Activated naive CD8-positive, alpha-beta T cell treated with anti-CD3 and anti-CD28 coated beads, Interleukin-2, amount 50 U/mL, for 24 hours (primary cell): ENCODE measurements at regions not wholly inside any gene's neighbourhood (a gene's known extent, or its start where the extent isn't known, plus 50 kb on each side); places are given as distances from the start of the nearest gene placed in this dataset.

Experiments used
- ATAC-seq: fragments of 150-1000 bp; cut with Tn5 transposase; one replicate; pipeline ENCODE4 v1.10.0; 2021
- DNase-seq: peaks from one replicate; pipeline ENCODE4 v3.0.0; 2021
- H3K27ac Mint-ChIP-seq: one replicate; pipeline ENCODE4 v1.8.0; 2021; ENCODE audit warnings: mild to moderate bottlenecking, mixed read lengths
- H3K27me3 Mint-ChIP-seq: one replicate; pipeline ENCODE4 v1.8.0; 2021; ENCODE audit warnings: mixed read lengths
- H3K36me3 Mint-ChIP-seq: one replicate; pipeline ENCODE4 v1.8.0; 2021; ENCODE audit warnings: low read depth, mixed read lengths
- H3K4me1 Mint-ChIP-seq: one replicate; pipeline ENCODE4 v1.8.0; 2021; ENCODE audit warnings: mixed read lengths
- H3K4me3 Mint-ChIP-seq: one replicate; pipeline ENCODE4 v1.8.0; 2021; ENCODE audit warnings: mild to moderate bottlenecking, moderate library complexity, mixed read lengths
- H3K9me3 Mint-ChIP-seq: one replicate; pipeline ENCODE4 v1.8.0; 2021; ENCODE audit warnings: mixed read lengths

GRCh38 chr1:195580988-195581387 is 1027.3 kb downstream of the KCNT2 start:
- Mint-ChIP-seq H3K4me1 (no peaks in the 10 kb centered on the region), H3K27ac (no peak overlapping the region), H3K27me3 (no peaks in the 10 kb centered on the region), H3K9me3 (peaks cover 6% of the 10 kb centered on the region), H3K4me3 (no peak overlapping the region), H3K36me3 (no peaks in the 10 kb centered on the region)
- DNase-seq (no peak), ATAC-seq (no peak)

GRCh38 chr1:195577748-195578147 is 1030.5 kb downstream of the KCNT2 start:
- DNase-seq = no peak
- Mint-ChIP-seq H3K27me3 (no peaks in the 10 kb centered on the region), H3K4me3 (no peak overlapping the region), H3K36me3 (no peaks in the 10 kb centered on the region), H3K27ac (no peak overlapping the region), H3K4me1 (no peaks in the 10 kb centered on the region), H3K9me3 (no peaks in the 10 kb centered on the region)
- no peak for ATAC-seq

- peaks cover 4% of the 10 kb centered on the region for H3K9me3 Mint-ChIP-seq
- no peaks in the 10 kb centered on the region for H3K27me3 Mint-ChIP-seq
- DNase-seq = no peak
- no peak for ATAC-seq
- no peaks in the 10 kb centered on the region for H3K36me3 Mint-ChIP-seq
- H3K27ac Mint-ChIP-seq = no peak overlapping the region
- H3K4me3 Mint-ChIP-seq = no peak overlapping the region
- no peaks in the 10 kb centered on the region for H3K4me1 Mint-ChIP-seq
Observed at GRCh38 chr1:195576641-195577040, 1031.6 kb downstream of the KCNT2 start.

GRCh38 chr1:195574511-195574910 is 1033.7 kb downstream of the KCNT2 start:
- no peak for ATAC-seq
- Mint-ChIP-seq H3K36me3 (no peaks in the 10 kb centered on the region), H3K4me3 (no peak overlapping the region)

GRCh38 chr1:195569934-195570333 is 1038.3 kb downstream of the KCNT2 start:
- Mint-ChIP-seq H3K27ac (no peak overlapping the region), H3K36me3 (no peaks in the 10 kb centered on the region), H3K4me3 (no peak overlapping the region), H3K9me3 (peaks cover 4% of the 10 kb centered on the region), H3K27me3 (no peaks in the 10 kb centered on the region), H3K4me1 (no peaks in the 10 kb centered on the region)
- DNase-seq (no peak), ATAC-seq (no peak)

More at GRCh38 chr1:195574511-195574910, 1033.7 kb downstream of the KCNT2 start:
- Mint-ChIP-seq H3K27me3 (no peaks in the 10 kb centered on the region), H3K27ac (no peak overlapping the region), H3K4me1 (no peaks in the 10 kb centered on the region), H3K9me3 (peaks cover 4% of the 10 kb centered on the region)
- DNase-seq = no peak

- no peak overlapping the region for H3K4me3 Mint-ChIP-seq
- H3K27ac Mint-ChIP-seq = no peak overlapping the region
- H3K4me1 Mint-ChIP-seq = no peaks in the 10 kb centered on the region
- no peaks in the 10 kb centered on the region for H3K36me3 Mint-ChIP-seq
- no peaks in the 10 kb centered on the region for H3K27me3 Mint-ChIP-seq
- ATAC-seq (no peak), DNase-seq (no peak)
- H3K9me3 Mint-ChIP-seq = peaks cover 4% of the 10 kb centered on the region
Observed at GRCh38 chr1:195568389-195568788, 1039.9 kb downstream of the KCNT2 start.

- H3K9me3 Mint-ChIP-seq = peaks cover 5% of the 10 kb centered on the region
- no peak overlapping the region for H3K27ac Mint-ChIP-seq
- no peak overlapping the region for H3K4me3 Mint-ChIP-seq
- no peaks in the 10 kb centered on the region for H3K4me1 Mint-ChIP-seq
- no peaks in the 10 kb centered on the region for H3K27me3 Mint-ChIP-seq
- H3K36me3 Mint-ChIP-seq = no peaks in the 10 kb centered on the region
- DNase-seq (no peak), ATAC-seq (no peak)
Observed at GRCh38 chr1:195562074-195562473, 1046.2 kb downstream of the KCNT2 start.

- no peaks in the 10 kb centered on the region for H3K4me1 Mint-ChIP-seq
- no peak overlapping the region for H3K4me3 Mint-ChIP-seq
- H3K9me3 Mint-ChIP-seq = no peaks in the 10 kb centered on the region
- H3K36me3 Mint-ChIP-seq = no peaks in the 10 kb centered on the region
- no peak overlapping the region for H3K27ac Mint-ChIP-seq
- no peaks in the 10 kb centered on the region for H3K27me3 Mint-ChIP-seq
- ATAC-seq (no peak), DNase-seq (no peak)
Observed at GRCh38 chr1:195550071-195550862, 1058.0 kb downstream of the KCNT2 start.

- Mint-ChIP-seq H3K9me3 (peaks cover 5% of the 10 kb centered on the region), H3K36me3 (no peaks in the 10 kb centered on the region), H3K4me1 (no peaks in the 10 kb centered on the region), H3K27me3 (no peaks in the 10 kb centered on the region), H3K4me3 (no peak overlapping the region), H3K27ac (no peak overlapping the region)
- ATAC-seq (no peak), DNase-seq (no peak)
Observed at GRCh38 chr1:195530961-195531360, 1077.3 kb downstream of the KCNT2 start.

GRCh38 chr1:195529881-195530280 is 1078.4 kb downstream of the KCNT2 start:
- H3K27me3 Mint-ChIP-seq = no peaks in the 10 kb centered on the region
- no peaks in the 10 kb centered on the region for H3K4me1 Mint-ChIP-seq
- DNase-seq (no peak), ATAC-seq (no peak)
- no peak overlapping the region for H3K27ac Mint-ChIP-seq
- H3K9me3 Mint-ChIP-seq = peaks cover 5% of the 10 kb centered on the region
- H3K36me3 Mint-ChIP-seq = no peaks in the 10 kb centered on the region
- H3K4me3 Mint-ChIP-seq = no peak overlapping the region

GRCh38 chr1:195520757-195521156 is 1087.5 kb downstream of the KCNT2 start:
- no peak for ATAC-seq
- H3K36me3 Mint-ChIP-seq = no peaks in the 10 kb centered on the region
- no peak overlapping the region for H3K27ac Mint-ChIP-seq
- no peak for DNase-seq
- no peaks in the 10 kb centered on the region for H3K27me3 Mint-ChIP-seq
- H3K9me3 Mint-ChIP-seq = no peaks in the 10 kb centered on the region
- no peaks in the 10 kb centered on the region for H3K4me1 Mint-ChIP-seq
- no peak overlapping the region for H3K4me3 Mint-ChIP-seq

- no peak for ATAC-seq
- Mint-ChIP-seq H3K27me3 (no peaks in the 10 kb centered on the region), H3K4me1 (no peaks in the 10 kb centered on the region), H3K36me3 (no peaks in the 10 kb centered on the region), H3K4me3 (no peak overlapping the region), H3K9me3 (no peaks in the 10 kb centered on the region), H3K27ac (no peak overlapping the region)
- DNase-seq = no peak
Observed at GRCh38 chr1:195516036-195516435, 1092.2 kb downstream of the KCNT2 start.

GRCh38 chr1:195511501-195511900 is 1096.7 kb downstream of the KCNT2 start:
- H3K36me3 Mint-ChIP-seq = no peaks in the 10 kb centered on the region
- H3K27me3 Mint-ChIP-seq = no peaks in the 10 kb centered on the region
- H3K27ac Mint-ChIP-seq = no peak overlapping the region
- no peak overlapping the region for H3K4me3 Mint-ChIP-seq
- no peaks in the 10 kb centered on the region for H3K4me1 Mint-ChIP-seq
- no peak for ATAC-seq
- H3K9me3 Mint-ChIP-seq = no peaks in the 10 kb centered on the region
- DNase-seq = no peak

- Mint-ChIP-seq H3K36me3 (no peaks in the 10 kb centered on the region), H3K27ac (no peak overlapping the region), H3K27me3 (no peaks in the 10 kb centered on the region)
Observed at GRCh38 chr1:195501118-195501517, 1107.1 kb downstream of the KCNT2 start.

GRCh38 chr1:195495720-195496635 is 1112.3 kb downstream of the KCNT2 start:
- Mint-ChIP-seq H3K36me3 (no peaks in the 10 kb centered on the region), H3K27ac (no peak overlapping the region), H3K4me1 (no peaks in the 10 kb centered on the region), H3K9me3 (no peaks in the 10 kb centered on the region), H3K4me3 (no peak overlapping the region), H3K27me3 (no peaks in the 10 kb centered on the region)
- ATAC-seq (no peak), DNase-seq (no peak)

More at GRCh38 chr1:195501118-195501517, 1107.1 kb downstream of the KCNT2 start:
- no peak for DNase-seq
- Mint-ChIP-seq H3K4me3 (no peak overlapping the region), H3K4me1 (no peaks in the 10 kb centered on the region), H3K9me3 (no peaks in the 10 kb centered on the region)
- no peak for ATAC-seq
